AG04449 (cell line): ENCODE measurements at regions not wholly inside any gene's neighbourhood (a gene's known extent, or its start where the extent isn't known, plus 50 kb on each side); places are given as distances from the start of the nearest gene placed in this dataset.
A peak's percentile ranks its signal among the peaks of the same experiment; 100 is the strongest.

Source experiments
- CTCF ChIA-PET: fragments of 350-600 bp; formaldehyde crosslinking; extraction: SDS; loops from one replicate; lab custom pipeline; 2021; ENCODE audit warnings: antibody characterized with exemption; lab: Yijun Ruan, JAX
- POLR2A ChIA-PET: fragments of 400-600, 350-600 bp; formaldehyde crosslinking; extraction: SDS; loops from one replicate; lab custom pipeline; 2020; ENCODE audit warnings: antibody characterized with exemption, inconsistent platforms; lab: Yijun Ruan, JAX
- DNase-seq: peaks from one replicate; pipeline ENCODE4 v3.0.0-alpha.2; 2010; ENCODE audit warnings: low read depth, low spot score
- H3K4me3 ChIP-seq: 2 replicates; pipeline ENCODE4 v1.5.1; 2011; ENCODE audit warnings: low read depth, mild to moderate bottlenecking, control low read depth, low read length
- TF ChIP-seq, protein P1 (sequence below): IDR thresholded peaks from one replicate; pipeline ENCODE4 v1.5.1; 2011; ENCODE audit warnings: mild to moderate bottlenecking, moderate library complexity, low read length, control low read depth, inconsistent platforms; ENCODE audit not compliant: insufficient read depth; ENCODE audit errors: missing control alignments

DNA sequence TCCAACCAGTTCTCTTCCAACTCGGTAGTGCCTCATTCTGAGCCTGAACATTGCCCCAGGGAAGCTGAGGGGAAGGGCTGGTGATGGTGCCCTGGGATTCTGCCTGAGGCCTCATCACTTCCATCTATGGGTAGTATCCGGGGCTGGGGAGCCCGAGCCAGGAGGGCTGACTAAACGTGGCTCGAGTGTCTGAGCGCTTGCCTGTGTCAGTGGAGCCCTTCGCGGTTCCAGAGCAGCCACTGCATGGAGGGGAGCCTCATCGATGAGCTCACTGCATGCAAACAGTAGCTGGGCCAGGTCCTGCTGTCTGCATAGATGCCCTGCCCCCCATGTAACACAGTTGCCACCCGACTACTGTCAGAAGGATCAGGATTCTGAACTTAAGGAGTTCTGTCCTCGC lies 129.3 kb downstream of the GLI2 start:
- ChIA-PET POLR2A (no interaction called here), CTCF (interaction anchor here (1.4 to 5.2 kb wide), 2 partner anchors 20 to 206 kb away, joined by 5 to 20 read pairs; no protein-coding TSS in a partner anchor)
- DNase-seq, result no peak
- H3K4me3 ChIP-seq, result no peak overlapping the region
- TF ChIP-seq, protein P1, sequence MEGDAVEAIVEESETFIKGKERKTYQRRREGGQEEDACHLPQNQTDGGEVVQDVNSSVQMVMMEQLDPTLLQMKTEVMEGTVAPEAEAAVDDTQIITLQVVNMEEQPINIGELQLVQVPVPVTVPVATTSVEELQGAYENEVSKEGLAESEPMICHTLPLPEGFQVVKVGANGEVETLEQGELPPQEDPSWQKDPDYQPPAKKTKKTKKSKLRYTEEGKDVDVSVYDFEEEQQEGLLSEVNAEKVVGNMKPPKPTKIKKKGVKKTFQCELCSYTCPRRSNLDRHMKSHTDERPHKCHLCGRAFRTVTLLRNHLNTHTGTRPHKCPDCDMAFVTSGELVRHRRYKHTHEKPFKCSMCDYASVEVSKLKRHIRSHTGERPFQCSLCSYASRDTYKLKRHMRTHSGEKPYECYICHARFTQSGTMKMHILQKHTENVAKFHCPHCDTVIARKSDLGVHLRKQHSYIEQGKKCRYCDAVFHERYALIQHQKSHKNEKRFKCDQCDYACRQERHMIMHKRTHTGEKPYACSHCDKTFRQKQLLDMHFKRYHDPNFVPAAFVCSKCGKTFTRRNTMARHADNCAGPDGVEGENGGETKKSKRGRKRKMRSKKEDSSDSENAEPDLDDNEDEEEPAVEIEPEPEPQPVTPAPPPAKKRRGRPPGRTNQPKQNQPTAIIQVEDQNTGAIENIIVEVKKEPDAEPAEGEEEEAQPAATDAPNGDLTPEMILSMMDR, result no peak

DNA sequence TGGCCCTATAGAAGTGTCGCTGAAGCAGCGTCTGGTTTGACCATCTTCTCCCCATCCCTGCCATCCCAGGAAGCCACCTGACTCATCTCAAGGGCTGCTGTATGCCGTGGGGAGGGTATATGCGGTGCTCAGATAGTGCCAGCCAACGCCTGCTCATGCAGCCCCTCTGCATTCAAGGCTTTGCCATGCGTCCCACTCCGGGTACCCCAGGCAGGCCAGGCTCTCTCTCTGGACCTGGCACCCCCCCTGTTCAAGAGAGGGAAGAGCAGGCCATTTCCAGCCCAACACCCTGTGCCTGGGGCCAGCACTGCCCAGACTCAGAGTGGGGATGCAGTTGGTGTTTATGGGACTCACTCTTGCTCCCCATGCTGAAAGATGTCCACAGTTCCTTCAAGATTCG lies 130.0 kb downstream of the GLI2 start:
- TF ChIP-seq, protein P1, result no peak
- no peak overlapping the region for H3K4me3 ChIP-seq
- ChIA-PET CTCF (interaction anchor here (1.0 to 5.2 kb wide), 6 partner anchors 9 to 205 kb away, joined by 3 to 21 read pairs (median 5); no protein-coding TSS in a partner anchor), POLR2A (interaction anchor here (0.8 kb wide), 1 partner anchor 9 kb away, joined by 3 read pairs; no protein-coding TSS in a partner anchor)
- no peak for DNase-seq

DNA sequence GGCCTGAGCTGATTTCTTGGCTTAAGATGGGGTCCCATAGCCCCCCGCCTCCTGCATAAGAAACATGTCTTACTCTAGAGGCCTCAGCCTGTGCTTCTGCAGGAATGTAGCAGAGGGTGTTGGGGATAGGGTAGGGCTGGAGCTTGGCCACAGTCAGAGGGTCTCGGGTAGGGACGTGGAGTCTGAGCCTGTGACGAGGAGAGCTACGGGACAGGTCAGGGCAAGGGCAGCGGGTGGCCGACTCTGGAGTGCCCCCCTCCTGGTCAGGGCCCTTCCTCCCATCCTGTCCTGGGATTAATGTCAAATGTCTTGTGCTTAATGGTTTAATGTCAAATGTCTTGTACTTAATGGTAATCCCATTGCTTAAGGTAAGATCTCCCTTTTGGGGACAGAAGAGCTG lies 130.4 kb downstream of the GLI2 start:
- CTCF ChIA-PET, result interaction anchor here (1.0 to 5.2 kb wide), 7 partner anchors 9 to 214 kb away, joined by 3 to 21 read pairs (median 5); no protein-coding TSS in a partner anchor
- no peak for DNase-seq
- TF ChIP-seq, protein P1, result no peak
- POLR2A ChIA-PET, result interaction anchor here (0.8 kb wide), 1 partner anchor 9 kb away, joined by 3 read pairs; no protein-coding TSS in a partner anchor
- no peak overlapping the region for H3K4me3 ChIP-seq

DNA sequence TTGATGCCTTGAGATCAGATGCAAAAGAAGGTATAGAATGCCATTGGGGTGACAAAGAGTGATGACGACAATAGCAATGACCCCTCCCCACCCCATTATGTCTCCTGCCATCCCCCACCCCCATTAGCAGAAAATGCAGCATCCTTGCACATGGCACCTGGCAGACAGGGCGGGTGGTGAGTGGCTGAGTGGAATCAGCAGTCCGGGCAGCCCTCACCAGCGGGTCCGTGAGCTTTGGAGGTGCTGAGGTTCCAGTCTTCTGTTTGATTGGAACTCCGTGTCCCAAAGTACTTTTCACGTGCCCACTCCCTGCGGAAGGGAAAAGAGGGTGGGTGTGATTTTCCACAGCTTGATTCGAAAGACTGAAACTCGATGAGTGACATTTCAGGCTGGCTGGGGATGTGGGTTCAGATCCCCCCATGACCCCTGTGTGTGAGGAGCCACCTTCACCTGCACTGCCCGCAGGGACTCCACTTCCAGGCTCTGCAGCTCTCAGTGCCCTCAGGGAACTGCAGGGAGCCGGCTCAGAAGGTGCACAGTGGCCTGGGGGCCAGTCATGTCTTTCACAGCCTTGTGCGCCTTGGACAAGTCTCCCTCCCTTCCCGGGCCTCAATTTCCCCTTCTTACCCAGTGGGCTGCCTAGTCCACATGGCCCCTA lies 130.9 kb downstream of the GLI2 start:
- ChIA-PET CTCF (interaction anchor here (1.0 to 5.2 kb wide), 8 partner anchors 9 to 214 kb away, joined by 3 to 21 read pairs (median 5); no protein-coding TSS in a partner anchor), POLR2A (interaction anchor here (0.6 to 2.3 kb wide), 5 partner anchors 10 to 129 kb away, joined by 3 to 5 read pairs (median 3); no protein-coding TSS in a partner anchor)
- peak overlapping the region; percentile 56 for H3K4me3 ChIP-seq
- TF ChIP-seq, protein P1, result no peak
- no peak for DNase-seq

DNA sequence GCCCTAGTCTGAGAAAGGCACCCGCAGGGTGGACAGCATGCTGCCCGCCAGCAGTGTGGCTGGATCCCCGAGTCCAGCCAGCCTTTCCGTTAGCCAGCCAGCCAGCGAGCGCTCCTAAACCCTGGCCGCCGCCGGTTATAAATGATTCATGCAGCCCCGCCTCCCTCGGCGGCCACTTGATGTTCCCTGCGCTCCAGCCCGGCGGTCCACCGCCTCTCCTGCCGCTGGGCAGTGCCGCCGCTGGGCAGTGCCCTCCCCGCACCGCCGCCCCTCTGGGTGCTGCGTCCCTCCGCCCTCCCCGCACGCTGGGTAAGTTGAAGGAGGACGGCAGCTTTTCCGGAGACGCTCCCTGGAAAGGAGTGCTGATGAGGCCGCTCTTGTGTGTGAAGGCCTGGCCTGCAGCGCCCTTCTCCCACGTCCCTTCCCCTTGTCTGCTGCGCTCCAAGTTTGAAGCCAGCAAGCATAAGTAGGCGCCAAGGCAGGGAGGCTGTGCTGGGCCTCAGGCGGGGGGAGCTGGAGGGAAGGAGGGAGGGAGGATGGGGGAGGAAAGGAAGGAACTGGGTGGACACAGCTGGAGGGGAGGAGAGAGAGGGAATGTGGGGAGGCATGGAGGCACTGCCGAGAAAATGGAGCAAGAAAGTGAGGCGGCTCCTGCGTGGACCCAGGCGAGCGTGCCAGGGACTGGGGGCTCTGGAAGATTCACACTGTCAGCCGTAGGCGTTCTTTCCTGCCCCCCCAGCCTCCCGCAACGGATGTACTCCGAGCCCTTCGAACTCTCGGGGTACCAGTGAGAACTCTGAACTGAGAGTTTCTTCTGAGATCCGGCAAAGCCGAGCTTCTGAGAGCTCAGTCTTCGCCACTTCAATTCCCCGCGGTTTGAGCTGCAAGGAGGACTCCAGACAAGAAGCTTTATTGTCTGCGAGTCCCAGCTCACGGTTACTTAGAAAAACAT lies 131.9 kb downstream of the GLI2 start:
- DNase-seq, result no peak
- ChIA-PET POLR2A (interaction anchor here (0.6 to 2.3 kb wide), 8 partner anchors 12 to 208 kb away, joined by 3 to 5 read pairs (median 3); no protein-coding TSS in a partner anchor), CTCF (interaction anchor here (0.8 to 3.8 kb wide), 10 partner anchors 10 to 213 kb away, joined by 3 to 21 read pairs (median 6); no protein-coding TSS in a partner anchor)
- H3K4me3 ChIP-seq, result peak overlapping the region; percentile 56
- TF ChIP-seq, protein P1, result no peak
